Activated CD4-positive, alpha-beta T cell treated with anti-CD3 and anti-CD28 coated beads for 36 hours (primary cell): ENCODE measurements at regions not wholly inside any gene's neighbourhood (a gene's known extent, or its start where the extent isn't known, plus 50 kb on each side); places are given as distances from the start of the nearest gene placed in this dataset.

Source experiments
- ATAC-seq: fragments of 200-7000 bp; cut with Tn5 transposase; one replicate; pipeline ENCODE4 v1.10.0; 2021; ENCODE audit warnings: mild to moderate bottlenecking, moderate library complexity
- CTCF ChIA-PET: fragments of 350-600 bp; sonication (Branson Sonifier 250); formaldehyde crosslinking; loops from one replicate; lab custom pipeline; 2021; ENCODE audit warnings: antibody characterized with exemption; lab: Charles Lee
- POLR2A ChIA-PET: fragments of 350-600 bp; sonication (Branson Sonifier 250); formaldehyde crosslinking; loops from one replicate; lab custom pipeline; 2021; ENCODE audit warnings: antibody characterized with exemption, inconsistent platforms; lab: Charles Lee
- DNase-seq: peaks from one replicate; pipeline ENCODE4 v3.0.0-alpha.2; 2020
- H3K27ac Mint-ChIP-seq: one replicate; pipeline ENCODE4 v1.8.0; 2021; ENCODE audit warnings: mixed read lengths
- H3K27me3 Mint-ChIP-seq: one replicate; pipeline ENCODE4 v1.8.0; 2021; ENCODE audit warnings: mixed read lengths
- H3K36me3 Mint-ChIP-seq: one replicate; pipeline ENCODE4 v1.8.0; 2021; ENCODE audit warnings: low read depth, mixed read lengths
- H3K4me1 Mint-ChIP-seq: one replicate; pipeline ENCODE4 v1.8.0; 2021; ENCODE audit warnings: mixed read lengths
- H3K4me3 Mint-ChIP-seq: one replicate; pipeline ENCODE4 v1.8.0; 2021; ENCODE audit warnings: mild to moderate bottlenecking, moderate library complexity, mixed read lengths
- H3K9me3 Mint-ChIP-seq: one replicate; pipeline ENCODE4 v1.8.0; 2021; ENCODE audit warnings: low read depth, mixed read lengths
- intact Hi-C, 2 experiments: fragments of 100-400 bp; cut with DNase I in 1 of 2; cut with micrococcal nuclease in 1 of 2; formaldehyde crosslinking; loops; one replicate each; pipeline versions ENCODE4 v1.14.2 to v1.15.1; 2022 to 2024; cut with DNase I, micrococcal nuclease

- H3K4me1 Mint-ChIP-seq = no peaks in the 10 kb centered on the region
- ATAC-seq (no peak), DNase-seq (no peak)
- no peak overlapping the region for H3K4me3 Mint-ChIP-seq
- CTCF ChIA-PET = no interaction called here
- POLR2A ChIA-PET = no interaction called here
- H3K27me3 Mint-ChIP-seq = no peaks in the 10 kb centered on the region
- intact Hi-C loops = no loop called here
- H3K9me3 Mint-ChIP-seq = peaks cover 2% of the 10 kb centered on the region
- H3K27ac Mint-ChIP-seq = no peak overlapping the region
- H3K36me3 Mint-ChIP-seq = no peaks in the 10 kb centered on the region
Observed at GRCh38 chr4:159871141-159871540, 768.3 kb downstream of the RAPGEF2 start.

- Mint-ChIP-seq H3K9me3 (peaks cover 4% of the 10 kb centered on the region), H3K36me3 (no peaks in the 10 kb centered on the region), H3K27me3 (no peaks in the 10 kb centered on the region), H3K4me1 (no peaks in the 10 kb centered on the region), H3K27ac (no peak overlapping the region), H3K4me3 (no peak overlapping the region)
- POLR2A ChIA-PET = no interaction called here
- CTCF ChIA-PET = no interaction called here
- ATAC-seq = no peak
- intact Hi-C loops = no loop called here
- DNase-seq = no peak
Observed at GRCh38 chr4:159881158-159881557, 778.3 kb downstream of the RAPGEF2 start.

- no peaks in the 10 kb centered on the region for H3K27me3 Mint-ChIP-seq
- H3K4me3 Mint-ChIP-seq = no peak overlapping the region
- H3K4me1 Mint-ChIP-seq = no peaks in the 10 kb centered on the region
- intact Hi-C loops = no loop called here
- ChIA-PET POLR2A (no interaction called here), CTCF (no interaction called here)
- ATAC-seq (no peak), DNase-seq (no peak)
- peaks cover 6% of the 10 kb centered on the region for H3K9me3 Mint-ChIP-seq
- H3K36me3 Mint-ChIP-seq = no peaks in the 10 kb centered on the region
- H3K27ac Mint-ChIP-seq = no peak overlapping the region
Observed at GRCh38 chr4:159884989-159885388, 782.1 kb downstream of the RAPGEF2 start.

- no peak for DNase-seq
- intact Hi-C loops = no loop called here
- no peak overlapping the region for H3K4me3 Mint-ChIP-seq
- H3K9me3 Mint-ChIP-seq = peaks cover 2% of the 10 kb centered on the region
- ChIA-PET CTCF (no interaction called here), POLR2A (no interaction called here)
- ATAC-seq = no peak
- H3K4me1 Mint-ChIP-seq = no peaks in the 10 kb centered on the region
- no peaks in the 10 kb centered on the region for H3K27me3 Mint-ChIP-seq
- H3K27ac Mint-ChIP-seq = no peak overlapping the region
- H3K36me3 Mint-ChIP-seq = no peaks in the 10 kb centered on the region
Observed at GRCh38 chr4:159899596-159899995, 796.7 kb downstream of the RAPGEF2 start.

- peaks cover 2% of the 10 kb centered on the region for H3K9me3 Mint-ChIP-seq
- intact Hi-C loops = no loop called here
- ChIA-PET POLR2A (no interaction called here), CTCF (no interaction called here)
- no peak for ATAC-seq
- H3K4me3 Mint-ChIP-seq = no peak overlapping the region
- no peak overlapping the region for H3K27ac Mint-ChIP-seq
- no peak for DNase-seq
- H3K36me3 Mint-ChIP-seq = no peaks in the 10 kb centered on the region
- no peaks in the 10 kb centered on the region for H3K27me3 Mint-ChIP-seq
- H3K4me1 Mint-ChIP-seq = no peaks in the 10 kb centered on the region
Observed at GRCh38 chr4:159900562-159900961, 797.7 kb downstream of the RAPGEF2 start.

- H3K36me3 Mint-ChIP-seq = no peaks in the 10 kb centered on the region
- intact Hi-C loops = no loop called here
- ChIA-PET POLR2A (no interaction called here), CTCF (no interaction called here)
- ATAC-seq (no peak), DNase-seq (no peak)
- H3K4me1 Mint-ChIP-seq = no peaks in the 10 kb centered on the region
- H3K27ac Mint-ChIP-seq = no peak overlapping the region
- peaks cover 2% of the 10 kb centered on the region for H3K9me3 Mint-ChIP-seq
- H3K27me3 Mint-ChIP-seq = no peaks in the 10 kb centered on the region
- no peak overlapping the region for H3K4me3 Mint-ChIP-seq
Observed at GRCh38 chr4:159902648-159903047, 799.8 kb downstream of the RAPGEF2 start.

- DNase-seq = no peak
- Mint-ChIP-seq H3K4me3 (no peak overlapping the region), H3K27me3 (no peaks in the 10 kb centered on the region), H3K4me1 (no peaks in the 10 kb centered on the region), H3K36me3 (no peaks in the 10 kb centered on the region), H3K27ac (no peak overlapping the region), H3K9me3 (peaks cover 3% of the 10 kb centered on the region)
- ChIA-PET POLR2A (no interaction called here), CTCF (interaction anchor here (1.3 kb wide), 1 partner anchor 74 kb away, joined by 3 read pairs; no protein-coding TSS in a partner anchor)
- intact Hi-C loops = no loop called here
- ATAC-seq = no peak
Observed at GRCh38 chr4:159904906-159905305, 802.0 kb downstream of the RAPGEF2 start.

GRCh38 chr4:159906051-159906450, 803.2 kb downstream of the RAPGEF2 start:
- POLR2A ChIA-PET = interaction anchor here (0.6 kb wide), 1 partner anchor 570 kb away, joined by 3 read pairs; no protein-coding TSS in a partner anchor
- peaks cover 3% of the 10 kb centered on the region for H3K9me3 Mint-ChIP-seq
- no peak for ATAC-seq
- no peak overlapping the region for H3K4me3 Mint-ChIP-seq
- CTCF ChIA-PET = no interaction called here
- no peak for DNase-seq
- no peaks in the 10 kb centered on the region for H3K27me3 Mint-ChIP-seq
- H3K36me3 Mint-ChIP-seq = no peaks in the 10 kb centered on the region
- H3K27ac Mint-ChIP-seq = no peak overlapping the region
- H3K4me1 Mint-ChIP-seq = no peaks in the 10 kb centered on the region
- intact Hi-C loops = no loop called here

- CTCF ChIA-PET = no interaction called here
- Mint-ChIP-seq H3K27me3 (no peaks in the 10 kb centered on the region), H3K4me1 (no peaks in the 10 kb centered on the region), H3K27ac (no peak overlapping the region), H3K9me3 (peaks cover 3% of the 10 kb centered on the region), H3K36me3 (no peaks in the 10 kb centered on the region), H3K4me3 (no peak overlapping the region)
- intact Hi-C loops = no loop called here
- DNase-seq (no peak), ATAC-seq (no peak)
- POLR2A ChIA-PET = no interaction called here
Observed at GRCh38 chr4:159906517-159906916, 803.6 kb downstream of the RAPGEF2 start.

GRCh38 chr4:159910721-159911120, 807.8 kb downstream of the RAPGEF2 start:
- ATAC-seq = no peak
- H3K27me3 Mint-ChIP-seq = no peaks in the 10 kb centered on the region
- H3K4me3 Mint-ChIP-seq = no peak overlapping the region
- intact Hi-C loops = no loop called here
- CTCF ChIA-PET = interaction anchor here (0.8 to 1.0 kb wide), 2 partner anchors 12 to 88 kb away, joined by 3 read pairs; no protein-coding TSS in a partner anchor
- H3K9me3 Mint-ChIP-seq = peaks cover 3% of the 10 kb centered on the region
- H3K4me1 Mint-ChIP-seq = no peaks in the 10 kb centered on the region
- no peak overlapping the region for H3K27ac Mint-ChIP-seq
- H3K36me3 Mint-ChIP-seq = no peaks in the 10 kb centered on the region
- POLR2A ChIA-PET = no interaction called here
- DNase-seq = no peak

- DNase-seq (no peak), ATAC-seq (no peak)
- POLR2A ChIA-PET = no interaction called here
Observed at GRCh38 chr4:159922119-159922518, 819.2 kb downstream of the RAPGEF2 start.

GRCh38 chr4:159925770-159926169, 822.9 kb downstream of the RAPGEF2 start:
- no peaks in the 10 kb centered on the region for H3K36me3 Mint-ChIP-seq
- no peak for DNase-seq
- no peak for ATAC-seq
- no peaks in the 10 kb centered on the region for H3K4me1 Mint-ChIP-seq
- H3K27ac Mint-ChIP-seq = no peak overlapping the region
- POLR2A ChIA-PET = no interaction called here
- H3K9me3 Mint-ChIP-seq = peaks cover 17% of the 10 kb centered on the region
- H3K4me3 Mint-ChIP-seq = no peak overlapping the region
- intact Hi-C loops = no loop called here
- CTCF ChIA-PET = no interaction called here
- H3K27me3 Mint-ChIP-seq = no peaks in the 10 kb centered on the region

More at GRCh38 chr4:159922119-159922518, 819.2 kb downstream of the RAPGEF2 start:
- H3K27ac Mint-ChIP-seq = no peak overlapping the region
- H3K36me3 Mint-ChIP-seq = no peaks in the 10 kb centered on the region
- peaks cover 23% of the 10 kb centered on the region for H3K9me3 Mint-ChIP-seq
- no peak overlapping the region for H3K4me3 Mint-ChIP-seq
- H3K4me1 Mint-ChIP-seq = no peaks in the 10 kb centered on the region
- no peaks in the 10 kb centered on the region for H3K27me3 Mint-ChIP-seq
- CTCF ChIA-PET = interaction anchor here (0.7 to 1.2 kb wide), 2 partner anchors 147 to 1517 kb away, joined by 3 to 4 read pairs; no protein-coding TSS in a partner anchor
- intact Hi-C loops = no loop called here
